ENCODE measurements at regions not wholly inside any gene's neighbourhood (a gene's known extent, or its start where the extent isn't known, plus 50 kb on each side); places are given as distances from the start of the nearest gene placed in this dataset.

GRCh38 chr7:97470726-97471125 is 261.2 kb upstream of the TAC1 start:
- DNase-seq = no peak

GRCh38 chr7:97471491-97471890 is 260.4 kb upstream of the TAC1 start:
- DNase-seq = no peak

- DNase-seq = no peak
Observed at GRCh38 chr7:97479740-97480290, 252.1 kb upstream of the TAC1 start.

GRCh38 chr7:97480772-97481390 is 251.0 kb upstream of the TAC1 start:
- no peak for DNase-seq

GRCh38 chr7:97495487-97495886 is 236.4 kb upstream of the TAC1 start:
- DNase-seq = no peak

GRCh38 chr7:97499204-97499603 is 232.7 kb upstream of the TAC1 start:
- peak; percentile 2 for DNase-seq

- DNase-seq = no peak
Observed at GRCh38 chr7:97503367-97504094, 228.4 kb upstream of the TAC1 start.

GRCh38 chr7:97506728-97507127 is 225.2 kb upstream of the TAC1 start:
- DNase-seq = no peak

- DNase-seq = no peak
Observed at GRCh38 chr7:97512441-97513207, 219.3 kb upstream of the TAC1 start.

GRCh38 chr7:97513326-97513725 is 218.6 kb upstream of the TAC1 start:
- DNase-seq = no peak

GRCh38 chr7:97541188-97541587 is 190.7 kb upstream of the TAC1 start:
- DNase-seq = no peak

GRCh38 chr7:97555857-97556421 is 175.9 kb upstream of the TAC1 start:
- no peak for DNase-seq

GRCh38 chr7:97565665-97566064 is 166.2 kb upstream of the TAC1 start:
- no peak for DNase-seq

- DNase-seq = no peak
Observed at GRCh38 chr7:97573065-97573464, 158.8 kb upstream of the TAC1 start.

GRCh38 chr7:97576043-97576442 is 155.8 kb upstream of the TAC1 start:
- DNase-seq = no peak

- DNase-seq = no peak
Observed at GRCh38 chr7:97578225-97578624, 153.7 kb upstream of the TAC1 start.

- no peak for DNase-seq
Observed at GRCh38 chr7:97580205-97580604, 151.7 kb upstream of the TAC1 start.

- DNase-seq = no peak
Observed at GRCh38 chr7:97595439-97595838, 136.4 kb upstream of the TAC1 start.

GRCh38 chr7:97601931-97602457 is 129.9 kb upstream of the TAC1 start:
- DNase-seq = no peak

GRCh38 chr7:97620495-97620894 is 111.4 kb upstream of the TAC1 start:
- no peak for DNase-seq

GRCh38 chr7:97623333-97623732 is 108.6 kb upstream of the TAC1 start:
- DNase-seq = no peak

GRCh38 chr7:97630116-97630515 is 101.8 kb upstream of the TAC1 start:
- no peak for DNase-seq

- no peak for DNase-seq
Observed at GRCh38 chr7:97635622-97636021, 96.3 kb upstream of the TAC1 start.
